HG03108 (cell line): ENCODE measurements at regions not wholly inside any gene's neighbourhood (a gene's known extent, or its start where the extent isn't known, plus 50 kb on each side); places are given as distances from the start of the nearest gene placed in this dataset.

Experiments used
- ATAC-seq: cut with Tn5 transposase; IDR thresholded peaks from one replicate; pipeline ENCODE4 v1.9.1; 2021; ENCODE audit warnings: moderate library complexity; ENCODE audit not compliant: unreplicated experiment

DNA sequence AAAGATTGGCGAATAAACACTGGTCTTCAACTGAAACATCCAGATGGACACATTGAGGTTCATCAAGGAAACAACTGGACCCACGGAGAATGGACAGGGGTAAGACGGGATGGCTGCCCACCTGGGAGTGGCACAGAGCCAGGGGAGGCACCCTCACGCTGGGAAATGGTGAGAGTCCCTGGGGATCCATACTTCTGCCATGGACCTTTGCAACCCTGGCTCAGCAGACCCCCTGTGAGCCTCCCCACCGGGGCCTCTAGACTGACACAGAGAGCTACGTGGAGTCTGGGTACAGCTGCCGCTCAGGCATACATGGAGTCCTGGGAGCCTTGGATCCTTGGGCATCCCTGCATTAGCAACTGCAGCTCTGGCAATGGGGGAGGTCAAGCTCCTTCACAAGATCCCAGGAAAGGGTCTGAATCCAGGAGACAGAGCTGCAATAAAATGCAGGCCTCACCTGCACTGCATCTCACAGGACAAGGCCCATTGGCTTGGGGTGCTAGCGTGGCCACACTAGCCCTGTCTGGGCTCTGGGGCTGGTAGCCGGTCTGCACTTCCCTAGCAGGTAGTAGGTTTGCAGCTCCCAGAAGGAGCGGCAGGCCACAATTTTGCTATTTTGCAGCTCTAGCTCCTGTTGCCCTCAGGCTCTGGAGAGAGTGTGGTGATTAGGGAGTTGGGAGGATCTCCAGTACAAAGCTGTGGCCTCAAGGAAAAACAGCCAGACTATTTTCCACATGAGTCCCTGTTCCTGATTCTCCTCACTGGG, 496.4 kb upstream of the LRRC4C start:
- ATAC-seq = no peak

- no peak for ATAC-seq
These were observed 504.0 kb upstream of the LRRC4C start for GRCh38 chr11:41963406-41963805.

DNA sequence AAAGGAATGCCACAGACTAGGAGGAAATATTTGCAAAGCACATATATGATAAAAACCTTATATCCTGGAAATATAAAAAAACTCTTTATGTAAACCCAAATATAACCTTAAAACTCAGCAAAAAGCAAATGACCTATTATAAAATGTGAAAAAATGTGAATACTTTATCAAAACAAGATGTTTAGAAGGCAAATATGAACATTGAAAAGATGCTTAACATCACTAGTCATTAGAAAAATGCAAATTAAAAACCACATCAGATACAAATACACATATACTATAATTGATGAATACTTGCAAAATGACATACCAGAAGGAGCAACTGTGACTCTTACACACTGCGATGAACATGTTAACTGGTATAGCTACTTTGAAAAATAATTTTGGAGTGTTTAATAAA, 511.2 kb upstream of the LRRC4C start:
- ATAC-seq = no peak

- no peak for ATAC-seq
These were observed 512.1 kb upstream of the LRRC4C start for GRCh38 chr11:41971592-41971991.

DNA sequence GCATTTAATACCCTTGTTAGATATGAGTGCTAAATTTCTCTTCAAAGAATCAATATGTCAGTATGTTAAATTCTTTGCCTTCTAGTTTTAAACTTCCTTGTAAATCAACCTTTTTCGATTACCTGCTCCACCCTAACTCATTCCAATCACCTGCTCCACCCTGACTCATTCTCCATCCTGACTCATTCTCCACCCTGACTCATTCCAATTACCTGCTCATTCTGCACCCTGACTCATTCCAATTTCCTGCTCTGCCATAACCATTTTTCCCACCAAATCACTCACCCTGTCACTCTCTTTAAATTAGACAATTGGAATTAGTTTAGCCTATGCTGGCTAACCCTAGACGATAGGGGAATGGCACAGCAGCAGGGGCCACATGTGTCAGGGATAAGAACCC, 519.5 kb upstream of the LRRC4C start:
- ATAC-seq = no peak

GRCh38 chr11:41980741-41981140, 521.3 kb upstream of the LRRC4C start:
- no peak for ATAC-seq

DNA sequence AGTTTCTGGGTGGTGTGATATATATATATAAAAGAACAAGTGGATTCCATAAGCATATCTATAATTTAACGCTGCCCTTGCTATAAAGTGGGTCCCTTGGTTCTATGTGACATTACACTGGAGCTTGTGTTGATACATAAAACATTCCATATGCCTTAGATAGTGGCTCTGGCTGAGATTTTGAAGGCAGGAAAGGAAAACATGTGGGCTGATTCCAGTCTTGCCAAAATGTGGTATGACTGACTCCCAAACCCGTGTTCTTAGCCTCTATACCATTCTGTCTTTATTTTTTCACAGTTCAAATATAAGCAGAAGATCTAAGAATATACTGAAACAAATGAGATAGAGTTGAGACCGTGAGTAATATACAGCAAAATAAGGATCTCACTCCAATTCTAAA, 522.8 kb upstream of the LRRC4C start:
- no peak for ATAC-seq

GRCh38 chr11:41982975-41983374, 523.5 kb upstream of the LRRC4C start:
- no peak for ATAC-seq

DNA sequence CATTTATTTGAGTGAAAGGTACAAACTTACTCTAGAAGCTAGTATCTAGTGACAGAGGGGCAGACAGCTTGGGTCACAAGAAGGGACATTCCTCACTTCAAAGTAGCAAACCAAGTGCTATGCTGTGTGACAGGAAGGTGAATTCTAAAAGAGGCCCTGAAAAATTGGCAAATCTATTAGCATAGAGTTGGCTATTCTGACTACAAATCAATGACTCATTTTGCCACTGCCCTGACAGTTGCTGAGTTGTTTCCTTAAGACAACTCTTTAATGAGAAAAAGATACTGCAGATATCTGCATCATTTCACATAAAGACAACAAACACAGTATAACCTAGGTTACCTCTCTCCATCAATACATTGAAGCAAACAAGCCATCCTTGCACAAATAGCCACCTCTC, 524.0 kb upstream of the LRRC4C start:
- no peak for ATAC-seq

- ATAC-seq = no peak
These were observed 524.6 kb upstream of the LRRC4C start for GRCh38 chr11:41984023-41984422.

DNA sequence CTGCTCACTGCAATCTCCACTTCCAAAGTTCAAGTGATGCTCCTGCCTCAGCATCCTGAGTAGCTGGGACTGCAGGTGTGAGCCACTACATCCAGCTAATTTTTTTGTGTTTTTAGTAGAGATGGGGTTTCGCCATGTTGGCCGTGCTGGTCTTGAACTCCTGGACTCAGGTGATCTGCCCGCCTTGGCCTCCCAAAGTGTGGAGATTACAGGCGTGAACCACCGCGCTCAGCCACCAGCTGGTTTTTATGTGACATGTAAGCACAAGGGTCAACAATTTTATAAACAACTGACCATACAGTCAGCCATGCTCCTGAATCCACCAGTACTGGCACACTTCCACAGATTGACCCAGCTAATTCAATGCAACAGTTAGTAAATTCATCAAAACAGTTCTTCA, 526.3 kb upstream of the LRRC4C start:
- ATAC-seq = no peak

GRCh38 chr11:41988951-41989572, 529.6 kb upstream of the LRRC4C start:
- no peak for ATAC-seq

DNA sequence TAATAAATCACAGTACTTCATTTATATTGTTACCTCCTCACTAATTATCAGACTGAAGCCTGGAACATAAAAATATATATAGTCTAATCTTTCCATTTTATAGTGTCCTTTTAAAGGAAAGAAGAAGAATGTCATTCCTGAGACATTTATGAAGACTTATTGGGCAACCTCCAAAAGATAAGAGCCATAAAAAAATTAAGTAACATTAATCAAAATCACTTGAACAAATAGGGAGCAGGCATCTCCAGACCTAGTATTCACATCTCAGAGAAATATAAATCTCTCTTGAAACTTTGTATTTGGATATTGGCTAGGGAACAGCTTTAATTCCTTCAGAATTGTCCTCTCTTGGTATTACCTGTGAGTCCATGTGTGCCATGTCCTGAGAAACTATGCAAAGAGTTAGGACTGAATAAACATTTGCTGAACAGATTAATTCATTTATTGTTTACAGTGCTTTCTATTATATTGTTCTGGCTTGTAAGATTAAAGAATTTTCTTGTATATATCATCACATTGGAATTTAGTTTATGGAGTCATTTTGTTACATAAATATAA, 530.5 kb upstream of the LRRC4C start:
- ATAC-seq = no peak

- no peak for ATAC-seq
These were observed 537.1 kb upstream of the LRRC4C start for GRCh38 chr11:41996533-41996932.

- ATAC-seq = no peak
These were observed 538.5 kb upstream of the LRRC4C start for GRCh38 chr11:41997844-41998401.

DNA sequence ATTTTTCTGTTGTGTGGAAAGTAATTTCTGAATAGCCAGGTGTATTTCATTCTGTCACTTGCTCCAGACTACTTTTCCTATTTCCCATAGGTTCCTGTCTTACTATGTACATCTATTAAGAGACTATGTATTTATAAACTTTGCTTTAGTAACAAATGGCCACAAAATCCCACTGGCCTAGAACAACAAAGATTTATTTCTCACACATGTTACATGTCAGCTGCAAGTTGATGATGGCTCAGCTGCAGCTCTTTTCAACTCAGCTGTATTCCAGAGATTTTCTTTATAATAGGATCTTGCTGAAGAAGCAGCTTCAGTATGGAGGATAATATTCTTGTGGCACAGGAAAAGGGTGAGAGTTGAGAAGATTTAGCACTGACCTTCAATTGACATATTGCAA, 539.6 kb upstream of the LRRC4C start:
- ATAC-seq = no peak

DNA sequence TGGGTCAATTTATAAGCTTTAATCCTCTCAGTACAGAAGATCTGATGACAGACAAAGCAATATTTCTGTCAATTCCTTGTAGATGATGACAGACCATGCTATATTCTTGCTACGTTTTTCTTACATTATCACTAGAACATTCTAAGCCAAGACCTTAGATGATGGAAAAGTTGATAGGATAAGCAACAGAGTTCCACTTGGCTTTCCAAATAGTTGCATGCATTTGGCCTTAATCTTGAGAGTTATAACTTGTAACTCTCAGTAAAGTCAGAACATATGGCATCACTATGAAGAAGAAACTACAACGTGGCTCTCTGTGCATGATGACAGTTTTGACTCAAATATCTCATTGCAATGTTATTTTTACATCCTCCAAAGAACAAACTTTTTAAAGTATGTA, 544.3 kb upstream of the LRRC4C start:
- no peak for ATAC-seq

- ATAC-seq = no peak
These were observed 547.3 kb upstream of the LRRC4C start for GRCh38 chr11:42006766-42007165.

GRCh38 chr11:42012271-42012670, 552.8 kb upstream of the LRRC4C start:
- ATAC-seq = no peak

GRCh38 chr11:42013656-42014201, 554.3 kb upstream of the LRRC4C start:
- no peak for ATAC-seq

DNA sequence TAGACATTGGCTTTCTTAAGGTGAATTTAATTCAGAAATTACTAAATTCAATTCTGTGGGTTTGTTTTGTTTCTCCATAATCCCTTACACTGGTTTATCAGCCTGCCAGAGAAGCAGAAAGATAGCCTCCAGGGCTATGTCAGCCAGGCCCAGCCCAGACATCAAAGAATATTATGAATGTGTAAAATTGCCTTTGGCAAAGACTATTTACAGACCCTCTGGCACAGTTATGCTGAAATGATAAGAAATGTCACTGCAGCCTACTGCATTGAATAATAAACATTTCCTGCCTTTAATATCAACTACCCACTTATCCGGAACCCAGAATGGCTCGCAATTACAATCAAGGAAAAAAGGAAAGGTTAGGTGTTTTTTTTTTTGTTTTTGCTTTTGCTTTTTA, 562.5 kb upstream of the LRRC4C start:
- no peak for ATAC-seq

DNA sequence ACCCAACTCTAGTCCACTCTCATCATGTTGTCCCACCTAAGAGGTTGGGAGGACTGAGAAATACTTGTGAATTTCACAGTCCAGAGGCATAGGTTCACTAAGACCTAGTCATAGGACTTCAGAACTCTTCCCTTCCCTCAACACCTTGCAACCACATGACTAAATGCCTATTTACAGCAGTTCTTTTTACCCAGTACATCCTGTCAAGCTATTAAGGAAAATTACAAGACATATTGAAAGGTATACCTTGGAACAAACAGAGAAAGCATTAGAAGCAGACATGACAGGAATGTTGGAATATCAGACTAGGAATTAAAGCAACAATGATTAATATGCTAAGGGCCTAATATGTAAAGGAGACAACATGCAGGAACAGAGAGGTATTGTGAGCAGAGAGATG, 563.8 kb upstream of the LRRC4C start:
- no peak for ATAC-seq
